HG03571 (cell line): ENCODE measurements at regions not wholly inside any gene's neighbourhood (a gene's known extent, or its start where the extent isn't known, plus 50 kb on each side); places are given as distances from the start of the nearest gene placed in this dataset.

Experiments used
- ATAC-seq: cut with Tn5 transposase; IDR thresholded peaks from one replicate; pipeline ENCODE4 v1.9.1; 2021; ENCODE audit not compliant: unreplicated experiment

DNA sequence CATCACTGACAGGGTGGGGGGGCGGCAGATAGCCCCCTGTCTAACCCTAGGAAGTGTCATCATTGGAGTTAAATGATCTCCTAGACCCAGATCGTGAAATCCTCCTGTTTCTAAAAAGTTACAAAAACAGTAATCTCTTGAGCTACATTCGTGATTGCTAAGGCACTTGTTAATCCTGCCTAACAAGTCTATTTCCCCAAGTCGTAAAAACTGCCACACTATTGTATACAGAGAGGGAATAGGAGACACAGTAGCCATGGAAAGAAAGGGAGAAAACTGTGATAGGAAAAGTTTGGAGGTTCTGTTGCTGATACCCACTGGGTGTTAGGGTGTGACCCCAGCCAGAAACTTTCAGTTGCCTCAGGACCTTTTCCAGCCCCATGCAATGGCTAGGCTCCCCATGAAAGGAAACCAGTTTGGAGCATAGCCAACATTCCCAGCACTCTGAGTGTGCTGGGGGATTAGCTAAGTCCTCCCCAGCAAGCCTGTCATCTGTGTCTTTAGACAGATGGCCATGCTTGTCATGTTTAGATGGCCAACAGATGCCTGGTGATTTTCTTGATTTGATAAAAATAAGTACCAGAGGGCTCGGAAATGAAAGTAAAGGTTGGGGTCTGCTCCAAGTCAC is 63.3 kb upstream of the ANXA10 start:
- ATAC-seq = no peak

DNA sequence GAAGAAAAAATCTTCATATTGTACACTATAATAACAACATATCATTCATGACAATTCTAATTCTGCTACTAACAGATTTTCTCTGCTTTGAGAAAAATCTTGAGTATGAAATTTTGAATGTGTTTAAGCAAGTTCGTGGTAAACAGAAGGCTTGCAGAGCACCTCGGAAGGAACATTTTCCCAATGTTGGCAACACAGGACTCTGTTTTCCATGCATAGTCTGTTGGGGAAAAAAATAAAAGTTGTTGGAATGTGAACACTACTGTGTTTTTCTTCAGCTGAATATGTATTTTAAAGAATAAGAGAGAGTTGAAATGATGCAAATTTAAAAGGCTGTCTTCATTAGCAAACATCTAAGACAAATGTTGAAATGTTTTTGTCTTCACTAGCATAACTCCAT is 54.7 kb upstream of the ANXA10 start:
- ATAC-seq = no peak

DNA sequence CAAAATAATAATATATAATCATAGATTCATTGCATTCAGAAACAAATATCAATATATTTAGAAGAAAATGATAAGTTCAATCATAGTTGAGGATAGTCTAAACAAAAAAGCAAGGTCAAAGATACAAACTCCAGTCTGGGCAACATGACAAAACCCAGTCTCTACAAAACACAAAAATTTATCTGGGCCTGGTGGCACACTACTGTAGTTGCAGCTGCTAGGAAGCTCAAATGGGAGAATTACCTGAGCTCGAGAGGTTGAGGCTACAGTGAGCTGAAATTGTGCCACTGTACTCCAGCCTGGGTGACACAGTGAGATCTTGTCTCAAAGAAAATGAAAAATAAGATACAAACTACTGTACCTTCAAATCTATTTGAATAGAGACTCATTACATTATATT is 52.7 kb upstream of the ANXA10 start:
- ATAC-seq = no peak
